ENCODE measurements at regions not wholly inside any gene's neighbourhood (a gene's known extent, or its start where the extent isn't known, plus 50 kb on each side); places are given as distances from the start of the nearest gene placed in this dataset.

- DNase-seq, result no peak
These were observed 110.7 kb upstream of the SDK2 start for GRCh38 chr17:73754886-73755400.

GRCh38 chr17:73757420-73757819, 113.2 kb upstream of the SDK2 start:
- no peak for DNase-seq

DNA sequence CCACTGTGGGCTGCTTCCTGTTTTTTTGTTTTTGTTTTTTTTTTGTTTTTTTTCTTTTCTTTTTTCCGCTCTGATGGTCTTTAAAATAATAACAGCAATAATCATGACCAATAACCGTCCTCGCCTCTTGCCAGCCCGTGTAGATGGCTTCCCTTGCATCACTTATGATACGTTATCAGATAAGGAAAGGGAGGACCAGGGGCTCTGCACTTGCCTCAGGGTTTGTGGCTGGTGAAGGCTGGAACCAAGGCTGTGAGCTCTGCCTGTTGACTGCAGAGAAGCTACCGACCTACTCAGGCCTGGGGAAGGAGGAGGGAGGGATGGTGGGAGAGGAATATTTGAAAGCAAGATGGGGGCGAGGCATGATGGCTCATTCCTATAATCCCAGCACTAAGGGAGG, 114.0 kb upstream of the SDK2 start:
- no peak for DNase-seq

GRCh38 chr17:73759324-73759723, 115.1 kb upstream of the SDK2 start:
- DNase-seq, result no peak

- no peak for DNase-seq
These were observed 115.6 kb upstream of the SDK2 start for GRCh38 chr17:73759734-73760438.

DNA sequence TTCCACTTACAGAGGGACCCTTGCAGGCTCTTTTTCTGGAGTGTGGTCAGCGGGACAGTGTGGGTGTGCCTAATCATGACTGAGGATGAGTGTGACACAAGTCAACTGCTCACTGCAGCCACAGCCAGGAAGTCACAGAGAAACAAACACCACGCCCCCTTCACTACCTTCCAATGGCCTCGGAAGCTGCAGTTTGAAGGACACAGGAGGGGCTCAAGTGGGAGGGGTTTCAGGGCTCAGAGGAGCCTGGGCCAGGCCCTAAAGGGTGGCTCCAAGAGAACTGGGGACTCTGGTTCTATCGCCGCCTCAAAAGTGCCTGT, 116.2 kb upstream of the SDK2 start:
- DNase-seq, result no peak

DNA sequence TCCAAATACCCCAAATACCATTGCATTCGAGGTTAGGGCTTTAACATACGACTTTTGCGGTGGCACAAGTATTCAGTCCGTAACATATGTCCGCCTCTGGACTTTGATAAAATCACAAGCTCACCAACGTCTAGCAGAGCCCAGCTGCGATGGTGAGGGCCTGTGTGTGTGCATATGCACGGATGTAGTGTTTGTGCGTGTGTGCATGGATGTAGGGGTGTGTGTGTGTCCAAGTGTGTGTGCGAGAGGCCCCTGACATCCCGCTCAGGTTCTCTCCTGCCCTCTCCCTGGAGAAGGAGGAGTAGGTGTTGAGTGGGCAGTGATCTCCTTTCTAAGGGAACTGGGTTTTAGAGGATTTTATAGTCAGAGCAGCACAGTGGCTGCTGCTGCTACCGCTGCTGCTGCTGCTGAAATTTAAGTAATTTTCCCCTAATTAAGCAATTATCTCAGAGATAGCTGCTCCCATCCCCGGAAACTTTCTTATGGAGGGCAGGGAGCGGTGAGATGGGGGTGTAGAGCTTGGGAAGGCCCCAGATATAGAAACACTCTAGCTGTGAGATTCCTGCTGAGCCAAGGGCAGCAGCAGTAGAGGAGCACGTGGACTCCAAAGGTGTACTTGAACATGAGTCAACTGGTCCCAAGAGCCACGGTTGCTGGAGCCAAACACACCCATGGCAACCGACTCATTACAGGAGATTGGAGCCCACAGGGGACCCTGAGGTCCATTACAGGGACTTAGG, 121.7 kb upstream of the SDK2 start:
- no peak for DNase-seq

GRCh38 chr17:73767696-73768095, 123.5 kb upstream of the SDK2 start:
- no peak for DNase-seq

- no peak for DNase-seq
These were observed 124.4 kb upstream of the SDK2 start for GRCh38 chr17:73768691-73769090.

DNA sequence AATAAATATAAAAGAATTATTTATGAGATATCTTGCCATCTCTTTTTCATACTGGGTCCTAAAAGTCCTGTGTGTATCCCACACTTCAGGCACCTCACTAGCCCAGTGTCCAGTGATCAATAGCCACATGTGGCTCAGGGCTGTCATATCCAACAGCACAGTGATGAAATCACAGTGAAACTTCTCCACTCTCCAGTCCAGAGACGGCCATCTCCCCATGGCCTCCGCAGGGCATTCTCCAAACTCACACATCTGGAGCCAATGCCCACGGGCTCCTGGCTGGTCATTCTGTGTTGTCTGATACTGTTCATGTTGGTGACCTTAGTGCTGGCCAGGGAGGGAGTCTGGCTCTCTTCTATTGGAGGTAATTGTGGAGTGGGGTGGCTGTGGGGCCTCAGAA, 125.2 kb upstream of the SDK2 start:
- no peak for DNase-seq

GRCh38 chr17:73770115-73770848, 126.0 kb upstream of the SDK2 start:
- DNase-seq, result peak; percentile 95

GRCh38 chr17:73770849-73771229, 126.6 kb upstream of the SDK2 start:
- DNase-seq, result no peak

DNA sequence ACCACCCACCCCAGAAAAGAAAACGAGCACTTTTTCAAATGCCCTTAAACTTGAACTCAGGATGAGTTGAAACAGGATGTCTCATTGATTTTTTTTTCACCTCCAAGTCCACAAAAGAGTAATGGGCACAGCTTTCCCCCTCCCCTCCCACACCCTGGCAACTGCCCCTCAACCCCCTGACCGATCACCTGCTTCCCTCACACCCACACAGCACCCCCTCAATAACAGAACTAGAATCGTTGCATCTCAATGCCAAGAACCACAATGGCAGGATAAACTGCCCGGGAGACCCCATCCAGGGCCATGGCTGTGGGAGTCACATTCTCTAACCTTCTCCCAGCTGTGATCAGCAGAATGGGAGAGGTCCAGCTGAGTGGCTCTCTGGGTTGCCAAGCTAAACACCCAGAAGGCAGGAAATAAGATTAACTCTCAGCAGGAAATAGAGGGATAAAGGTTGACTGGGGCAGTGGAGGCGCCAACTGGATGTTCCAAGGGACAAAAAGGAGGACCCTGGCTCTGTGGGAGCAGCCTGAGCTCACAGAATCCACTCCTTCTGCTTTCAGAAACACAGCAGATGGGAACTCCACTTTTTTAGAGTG, 128.0 kb upstream of the SDK2 start:
- no peak for DNase-seq

GRCh38 chr17:73773702-73774101, 129.5 kb upstream of the SDK2 start:
- DNase-seq, result no peak

DNA sequence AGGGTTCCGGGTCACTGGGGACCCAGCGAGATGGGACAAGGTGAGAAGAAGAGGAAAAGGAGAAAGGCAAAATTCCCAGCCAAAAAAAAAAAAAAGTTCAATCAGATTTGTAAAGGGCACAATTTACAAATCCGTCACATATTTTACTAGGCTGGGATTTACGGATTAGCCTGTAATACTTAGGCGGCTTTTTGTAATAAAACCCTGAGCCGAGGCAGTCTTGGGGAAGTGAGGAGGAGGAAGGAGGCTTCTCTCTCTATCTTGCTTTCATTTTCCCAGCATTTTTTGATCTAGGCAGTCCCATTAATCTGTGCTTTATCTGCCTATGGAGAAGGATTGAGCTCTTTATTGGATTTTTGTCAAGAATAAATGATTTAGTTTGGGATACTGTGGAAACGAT, 130.6 kb upstream of the SDK2 start:
- DNase-seq, result no peak

- no peak for DNase-seq
These were observed 132.3 kb upstream of the SDK2 start for GRCh38 chr17:73776351-73777130.

- DNase-seq, result no peak
These were observed 132.8 kb upstream of the SDK2 start for GRCh38 chr17:73777131-73777449.

DNA sequence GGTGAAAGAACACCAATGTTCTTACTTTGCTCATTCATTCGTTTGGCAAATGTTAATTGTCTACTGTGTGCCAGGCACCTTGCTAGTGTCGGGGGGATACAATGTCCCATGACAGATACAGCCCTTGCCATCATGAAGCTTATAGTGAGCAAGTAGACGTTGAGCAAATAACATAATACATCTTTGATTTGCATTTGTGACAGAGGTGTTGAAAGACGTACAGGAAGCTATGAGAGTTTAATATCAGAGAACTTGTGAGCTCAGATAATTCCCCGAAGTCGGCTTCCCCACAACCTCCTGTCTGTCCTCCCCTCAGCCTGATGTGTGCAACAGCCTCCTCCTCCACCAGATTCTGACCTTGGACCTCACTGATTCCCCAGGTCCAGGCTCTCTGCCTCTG, 138.0 kb upstream of the SDK2 start:
- DNase-seq, result no peak

DNA sequence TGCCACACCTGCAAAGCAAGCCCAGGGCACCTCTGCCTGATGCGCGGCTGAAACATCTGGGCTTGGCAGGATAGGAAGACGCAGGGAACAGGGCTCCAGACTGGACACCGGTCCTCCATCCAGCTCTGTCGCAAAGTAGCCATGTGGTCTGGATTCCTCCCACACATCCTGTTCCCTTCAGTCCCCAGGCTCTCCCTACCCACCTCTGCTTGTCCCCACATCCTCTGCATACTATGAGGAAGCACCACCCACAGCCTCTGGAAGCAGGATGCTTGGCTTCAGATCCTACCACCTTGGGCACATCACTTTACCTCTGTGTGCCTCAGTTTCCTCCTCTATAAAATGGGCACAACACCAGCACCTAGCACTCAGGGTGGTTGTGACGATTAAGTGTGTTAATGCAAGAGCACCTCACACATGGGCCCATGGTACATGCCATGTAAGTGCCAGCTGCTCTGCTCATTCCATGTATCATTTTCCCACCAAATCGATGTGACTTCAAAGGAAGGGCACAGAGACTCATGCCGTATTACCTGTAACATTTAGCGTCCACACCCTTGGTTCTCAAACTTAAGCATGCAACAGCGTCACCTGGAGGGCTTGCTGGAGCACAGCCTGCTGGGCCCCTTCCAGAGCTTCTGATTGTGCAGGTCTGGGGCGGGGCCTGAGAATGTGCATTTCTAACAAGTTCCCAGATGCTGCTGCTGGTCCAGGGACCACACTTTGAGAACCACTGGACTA, 138.6 kb upstream of the SDK2 start:
- DNase-seq, result no peak

- no peak for DNase-seq
These were observed 139.1 kb upstream of the SDK2 start for GRCh38 chr17:73783382-73783766.

GRCh38 chr17:73783945-73784603, 139.8 kb upstream of the SDK2 start:
- no peak for DNase-seq
